Hepatocyte (in vitro differentiated cells): ENCODE measurements at regions not wholly inside any gene's neighbourhood (a gene's known extent, or its start where the extent isn't known, plus 50 kb on each side); places are given as distances from the start of the nearest gene placed in this dataset.

ENCODE experiments used
- DNase-seq: peaks from one replicate; pipeline ENCODE4 v3.0.0-alpha.2; 2016; ENCODE audit warnings: low spot score
- H2AFZ ChIP-seq: fragments of 200-600 bp; sonication (generic); 2 replicates; pipeline ENCODE4 v1.6.0; 2016; ENCODE audit warnings: antibody characterized with exemption, mild to moderate bottlenecking
- H3K27ac ChIP-seq: fragments of 200-600 bp; sonication (generic); 2 replicates; pipeline ENCODE4 v1.5.1; 2016; ENCODE audit warnings: mild to moderate bottlenecking
- H3K27me3 ChIP-seq: fragments of 200-600 bp; sonication (generic); 2 replicates; pipeline ENCODE4 v1.6.1; 2016
- H3K36me3 ChIP-seq: fragments of 200-600 bp; sonication (generic); replicated peaks from 2 replicates; pipeline ENCODE4 v1.5.1; 2016; ENCODE audit warnings: low read depth; ENCODE audit not compliant: insufficient read depth
- H3K4me1 ChIP-seq: fragments of 200-600 bp; sonication (generic); 2 replicates; pipeline ENCODE4 v1.5.1; 2016; ENCODE audit warnings: mild to moderate bottlenecking, moderate library complexity; ENCODE audit not compliant: insufficient read depth
- H3K4me2 ChIP-seq: fragments of 200-600 bp; sonication (generic); 2 replicates; pipeline ENCODE4 v1.6.0; 2016
- H3K4me3 ChIP-seq: fragments of 200-600 bp; sonication (generic); 2 replicates; pipeline ENCODE4 v1.5.1; 2016; ENCODE audit warnings: mild to moderate bottlenecking
- H3K79me2 ChIP-seq: fragments of 200-600 bp; sonication (generic); 2 replicates; pipeline ENCODE4 v1.6.0; 2017; ENCODE audit warnings: mild to moderate bottlenecking
- H3K9me2 ChIP-seq: fragments of 200-600 bp; sonication (generic); replicated peaks from 2 replicates; pipeline ENCODE4 v1.6.0; 2017; ENCODE audit warnings: mild to moderate bottlenecking; ENCODE audit not compliant: insufficient read depth
- H3K9me3 ChIP-seq: fragments of 200-600 bp; sonication (generic); 2 replicates; pipeline ENCODE4 v1.5.1; 2016; ENCODE audit warnings: low read depth, mild to moderate bottlenecking
- H4K20me1 ChIP-seq: fragments of 200-600 bp; sonication (generic); 2 replicates; pipeline ENCODE4 v1.6.0; 2016; ENCODE audit warnings: mild to moderate bottlenecking; ENCODE audit not compliant: insufficient read depth, poor library complexity, severe bottlenecking
- CTCF ChIP-seq: fragments of 200-600 bp; sonication (generic); IDR thresholded peaks from 2 replicates; pipeline ENCODE4 v1.5.1; 2016; ENCODE audit warnings: antibody characterized with exemption, mild to moderate bottlenecking; ENCODE audit not compliant: poor library complexity
- EZH2 ChIP-seq: fragments of 200-600 bp; sonication (generic); IDR thresholded peaks from 2 replicates; pipeline ENCODE4 v1.6.1; 2016; ENCODE audit warnings: antibody characterized with exemption, mild to moderate bottlenecking, borderline replicate concordance
- EZH2phosphoT487 ChIP-seq: fragments of 200-600 bp; sonication (generic); IDR thresholded peaks from one replicate; pipeline ENCODE4 v1.6.1; 2018; ENCODE audit warnings: antibody characterized with exemption, mild to moderate bottlenecking, low read depth, moderate library complexity; ENCODE audit not compliant: unreplicated experiment, severe bottlenecking
- WGBS: methylation state at CpG from one replicate; pipeline ENCODE4 v1.1.6; 2016; ENCODE audit warnings: low lambda C conversion rate; ENCODE audit errors: missing lambda C conversion rate; 5-methylcytosine and 5-hydroxymethylcytosine counted together

- H3K27ac ChIP-seq, result peak overlapping the region; percentile 6
- DNase-seq, result no peak
- no peaks in the 10 kb centered on the region for H3K9me2 ChIP-seq
- no peak overlapping the region for H3K4me3 ChIP-seq
- WGBS, result 48% methylated on average over 1 of the region's 1 CpG
- peak overlapping the region; percentile 1 for H3K4me2 ChIP-seq
- H2AFZ ChIP-seq, result no peak overlapping the region
- H3K27me3 ChIP-seq, result no peaks in the 10 kb centered on the region
- no peaks in the 10 kb centered on the region for H4K20me1 ChIP-seq
- H3K79me2 ChIP-seq, result no peaks in the 10 kb centered on the region
- TF ChIP-seq EZH2phosphoT487 (no peak), EZH2 (no peak), CTCF (no peak)
- no peaks in the 10 kb centered on the region for H3K4me1 ChIP-seq
- H3K9me3 ChIP-seq, result no peaks in the 10 kb centered on the region
- no peaks in the 10 kb centered on the region for H3K36me3 ChIP-seq
These were observed 134.7 kb upstream of the GALNT17 start for GRCh38 chr7:70997261-70997660.

- no peak overlapping the region for H3K4me2 ChIP-seq
- no peaks in the 10 kb centered on the region for H3K36me3 ChIP-seq
- no peaks in the 10 kb centered on the region for H3K9me3 ChIP-seq
- no peak for TF ChIP-seq CTCF
- no peak for TF ChIP-seq EZH2
- TF ChIP-seq EZH2phosphoT487, result no peak
- H2AFZ ChIP-seq, result no peak overlapping the region
- no peak overlapping the region for H3K4me3 ChIP-seq
- no peaks in the 10 kb centered on the region for H3K27me3 ChIP-seq
- no peak for DNase-seq
- no peaks in the 10 kb centered on the region for H4K20me1 ChIP-seq
- whole genome bisulfite sequencing, result 74% methylated on average over 5 of the region's 5 CpGs
- no peaks in the 10 kb centered on the region for H3K79me2 ChIP-seq
- no peak overlapping the region for H3K27ac ChIP-seq
- no peaks in the 10 kb centered on the region for H3K9me2 ChIP-seq
- no peaks in the 10 kb centered on the region for H3K4me1 ChIP-seq
These were observed 126.8 kb upstream of the GALNT17 start for GRCh38 chr7:71005109-71005508.

- H3K36me3 ChIP-seq, result no peaks in the 10 kb centered on the region
- 75% methylated on average over 3 of the region's 3 CpGs for WGBS
- no peaks in the 10 kb centered on the region for H4K20me1 ChIP-seq
- no peak overlapping the region for H3K4me2 ChIP-seq
- H3K79me2 ChIP-seq, result no peaks in the 10 kb centered on the region
- H3K9me2 ChIP-seq, result no peaks in the 10 kb centered on the region
- H3K27me3 ChIP-seq, result no peaks in the 10 kb centered on the region
- no peaks in the 10 kb centered on the region for H3K9me3 ChIP-seq
- no peak overlapping the region for H2AFZ ChIP-seq
- no peak overlapping the region for H3K4me3 ChIP-seq
- no peak for DNase-seq
- TF ChIP-seq EZH2phosphoT487 (no peak), CTCF (no peak), EZH2 (no peak)
- H3K27ac ChIP-seq, result no peak overlapping the region
- no peaks in the 10 kb centered on the region for H3K4me1 ChIP-seq
These were observed 122.3 kb upstream of the GALNT17 start for GRCh38 chr7:71009636-71010035.

GRCh38 chr7:71015252-71015900 is 116.6 kb upstream of the GALNT17 start:
- TF ChIP-seq CTCF, result no peak
- no peak for TF ChIP-seq EZH2
- no peak for TF ChIP-seq EZH2phosphoT487
- Histone ChIP-seq H3K4me1 (no peaks in the 10 kb centered on the region), H2AFZ (no peak overlapping the region), H3K27me3 (no peaks in the 10 kb centered on the region), H4K20me1 (no peaks in the 10 kb centered on the region), H3K79me2 (no peaks in the 10 kb centered on the region), H3K9me3 (no peaks in the 10 kb centered on the region), H3K9me2 (no peaks in the 10 kb centered on the region), H3K4me3 (no peak overlapping the region), H3K4me2 (no peak overlapping the region), H3K27ac (no peak overlapping the region), H3K36me3 (no peaks in the 10 kb centered on the region)
- no peak for DNase-seq
- WGBS, result 91% methylated on average over 17 of the region's 17 CpGs
